Caco-2 (cell line): ENCODE measurements at regions not wholly inside any gene's neighbourhood (a gene's known extent, or its start where the extent isn't known, plus 50 kb on each side); places are given as distances from the start of the nearest gene placed in this dataset.

Experiments
- BruUV-seq: library from RNA; stranded (reverse); fragments of 400-500 nt; replicated peaks from 2 replicates; lab custom pipeline; 2021; lab: Mats Ljungman, UMichigan
- CTCF ChIA-PET: fragments of 300-600 bp; sonication (Branson Sonifier 250); formaldehyde crosslinking; loops from one replicate; lab custom pipeline; 2022; ENCODE audit warnings: antibody characterized with exemption; lab: Charles Lee
- POLR2A ChIA-PET: fragments of 300-600 bp; sonication (Branson Sonifier 250); formaldehyde crosslinking; loops from one replicate; lab custom pipeline; 2022; ENCODE audit warnings: antibody characterized with exemption; lab: Charles Lee
- DNase-seq, 2 experiments: peaks; one replicate each; pipeline versions ENCODE4 v3.0.0 to v3.0.0-alpha.2; 2020 to 2022
- H3K27me3 ChIP-seq: replicated peaks from 2 replicates; pipeline ENCODE4 v1.6.0; 2011; ENCODE audit warnings: low read length; ENCODE audit not compliant: control insufficient read depth, insufficient read depth
- H3K36me3 ChIP-seq: 2 replicates; pipeline ENCODE4 v1.5.1; 2011; ENCODE audit warnings: low read length; ENCODE audit not compliant: control insufficient read depth, insufficient read depth
- H3K4me1 ChIP-seq: fragments of 250-450 bp; sonication (Bioruptor Pico); 2 replicates; pipeline ENCODE4 v1.5.1; 2020; ENCODE audit warnings: mild to moderate bottlenecking
- H3K4me3 ChIP-seq: 2 replicates; pipeline ENCODE4 v1.5.1; 2011; ENCODE audit warnings: low read depth, mild to moderate bottlenecking, control low read depth, low read length
- H3K9me3 ChIP-seq: fragments of 250-450 bp; sonication (Bioruptor Pico); 2 replicates; pipeline ENCODE4 v1.5.1; 2020; ENCODE audit warnings: mild to moderate bottlenecking, moderate library complexity
- H3K27ac Mint-ChIP-seq: one replicate; pipeline ENCODE4 v1.8.0; 2022; ENCODE audit warnings: mixed read lengths; ENCODE audit not compliant: unreplicated experiment
- H3K27me3 Mint-ChIP-seq: one replicate; pipeline ENCODE4 v1.8.0; 2022; ENCODE audit warnings: mixed read lengths; ENCODE audit not compliant: insufficient read depth, unreplicated experiment
- H3K36me3 Mint-ChIP-seq: one replicate; pipeline ENCODE4 v1.8.0; 2022; ENCODE audit warnings: mild to moderate bottlenecking, mixed read lengths; ENCODE audit not compliant: insufficient read depth, unreplicated experiment
- H3K4me1 Mint-ChIP-seq: one replicate; pipeline ENCODE4 v1.8.0; 2022; ENCODE audit warnings: low read depth, mixed read lengths; ENCODE audit not compliant: unreplicated experiment
- H3K4me3 Mint-ChIP-seq: one replicate; pipeline ENCODE4 v1.8.0; 2022; ENCODE audit warnings: mild to moderate bottlenecking, moderate library complexity, mixed read lengths; ENCODE audit not compliant: unreplicated experiment
- H3K9me3 Mint-ChIP-seq: one replicate; pipeline ENCODE4 v1.8.0; 2022; ENCODE audit warnings: mixed read lengths; ENCODE audit not compliant: unreplicated experiment
- intact Hi-C: fragments of 100-400 bp; cut with micrococcal nuclease; formaldehyde crosslinking; loops from one replicate; pipeline ENCODE4 v1.10.0; 2022; ENCODE audit not compliant: unreplicated experiment
- TF ChIP-seq, protein P1 (sequence below), 2 experiments: fragments of 200-600 bp in 1 of 2; IDR thresholded peaks; 1 replicate in 1 of 2; 2 replicates in 1 of 2; pipeline versions ENCODE4 v1.5.1 to v1.8.0; 2011 to 2022; ENCODE audit warnings: antibody characterized with exemption in 1 of 2, control low read depth in 1 of 2, inconsistent platforms in 1 of 2, low read depth in 1 of 2, low read length in 1 of 2, mild to moderate bottlenecking in 1 of 2, moderate library complexity in 1 of 2; ENCODE audit not compliant: insufficient read depth in 1 of 2, severe bottlenecking in 1 of 2, unreplicated experiment in 1 of 2

DNA sequence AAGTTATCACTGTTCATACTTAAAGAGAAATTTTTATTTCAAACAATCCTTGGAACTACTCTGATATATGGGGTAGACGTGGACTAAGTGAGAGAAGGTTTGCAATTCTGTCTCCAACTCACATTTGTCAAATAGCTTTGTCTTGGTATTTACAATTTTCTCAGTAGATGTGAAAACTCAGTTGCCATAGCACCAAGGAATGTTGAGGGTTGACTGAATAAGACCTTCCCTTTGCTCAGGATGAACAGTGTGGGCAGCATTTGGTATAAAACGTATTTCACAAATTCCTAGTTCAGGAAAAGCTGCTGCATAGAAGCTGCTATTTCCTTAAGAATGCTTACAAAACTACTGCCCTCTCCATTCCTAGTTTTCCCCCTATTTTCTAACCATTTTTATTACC is 399.5 kb downstream of the NKX6-1 start:
- Mint-ChIP-seq H3K36me3 (no peaks in the 10 kb centered on the region), H3K4me1 (no peaks in the 10 kb centered on the region), H3K27ac (no peak overlapping the region), H3K4me3 (no peak overlapping the region), H3K27me3 (no peaks in the 10 kb centered on the region), H3K9me3 (no peaks in the 10 kb centered on the region)
- CTCF ChIA-PET = no interaction called here
- no TSS peak for BruUV-seq
- H3K36me3 ChIP-seq = no peaks in the 10 kb centered on the region
- TF ChIP-seq, protein P1, sequence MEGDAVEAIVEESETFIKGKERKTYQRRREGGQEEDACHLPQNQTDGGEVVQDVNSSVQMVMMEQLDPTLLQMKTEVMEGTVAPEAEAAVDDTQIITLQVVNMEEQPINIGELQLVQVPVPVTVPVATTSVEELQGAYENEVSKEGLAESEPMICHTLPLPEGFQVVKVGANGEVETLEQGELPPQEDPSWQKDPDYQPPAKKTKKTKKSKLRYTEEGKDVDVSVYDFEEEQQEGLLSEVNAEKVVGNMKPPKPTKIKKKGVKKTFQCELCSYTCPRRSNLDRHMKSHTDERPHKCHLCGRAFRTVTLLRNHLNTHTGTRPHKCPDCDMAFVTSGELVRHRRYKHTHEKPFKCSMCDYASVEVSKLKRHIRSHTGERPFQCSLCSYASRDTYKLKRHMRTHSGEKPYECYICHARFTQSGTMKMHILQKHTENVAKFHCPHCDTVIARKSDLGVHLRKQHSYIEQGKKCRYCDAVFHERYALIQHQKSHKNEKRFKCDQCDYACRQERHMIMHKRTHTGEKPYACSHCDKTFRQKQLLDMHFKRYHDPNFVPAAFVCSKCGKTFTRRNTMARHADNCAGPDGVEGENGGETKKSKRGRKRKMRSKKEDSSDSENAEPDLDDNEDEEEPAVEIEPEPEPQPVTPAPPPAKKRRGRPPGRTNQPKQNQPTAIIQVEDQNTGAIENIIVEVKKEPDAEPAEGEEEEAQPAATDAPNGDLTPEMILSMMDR (IDR thresholded peaks at IDR 0.05; ENCODE audit: insufficient read depth in 1 of 2, low read depth in 1 of 2, low read length in 1 of 2, severe bottlenecking in 1 of 2, unreplicated experiment in 1 of 2) = no peak
- POLR2A ChIA-PET = no interaction called here
- no peaks in the 10 kb centered on the region for H3K9me3 ChIP-seq
- H3K4me3 ChIP-seq = no peak overlapping the region
- H3K27me3 ChIP-seq = no peaks in the 10 kb centered on the region
- no peak for DNase-seq
- intact Hi-C loops = no loop called here
- no peaks in the 10 kb centered on the region for H3K4me1 ChIP-seq

GRCh38 chr4:84091266-84091665 is 407.8 kb downstream of the NKX6-1 start:
- TF ChIP-seq, protein P1 (IDR thresholded peaks at IDR 0.05; ENCODE audit: insufficient read depth in 1 of 2, low read depth in 1 of 2, low read length in 1 of 2, severe bottlenecking in 1 of 2, unreplicated experiment in 1 of 2) = no peak
- DNase-seq = no peak
- BruUV-seq = no TSS peak
- Histone ChIP-seq H3K9me3 (no peaks in the 10 kb centered on the region), H3K4me1 (no peaks in the 10 kb centered on the region), H3K36me3 (no peaks in the 10 kb centered on the region), H3K27me3 (no peaks in the 10 kb centered on the region), H3K4me3 (no peak overlapping the region)
- intact Hi-C loops = no loop called here
- CTCF ChIA-PET = no interaction called here
- Mint-ChIP-seq H3K9me3 (no peaks in the 10 kb centered on the region), H3K27me3 (no peaks in the 10 kb centered on the region), H3K4me1 (no peaks in the 10 kb centered on the region), H3K36me3 (peaks cover 6% of the 10 kb centered on the region), H3K4me3 (no peak overlapping the region), H3K27ac (no peak overlapping the region)
- POLR2A ChIA-PET = no interaction called here

DNA sequence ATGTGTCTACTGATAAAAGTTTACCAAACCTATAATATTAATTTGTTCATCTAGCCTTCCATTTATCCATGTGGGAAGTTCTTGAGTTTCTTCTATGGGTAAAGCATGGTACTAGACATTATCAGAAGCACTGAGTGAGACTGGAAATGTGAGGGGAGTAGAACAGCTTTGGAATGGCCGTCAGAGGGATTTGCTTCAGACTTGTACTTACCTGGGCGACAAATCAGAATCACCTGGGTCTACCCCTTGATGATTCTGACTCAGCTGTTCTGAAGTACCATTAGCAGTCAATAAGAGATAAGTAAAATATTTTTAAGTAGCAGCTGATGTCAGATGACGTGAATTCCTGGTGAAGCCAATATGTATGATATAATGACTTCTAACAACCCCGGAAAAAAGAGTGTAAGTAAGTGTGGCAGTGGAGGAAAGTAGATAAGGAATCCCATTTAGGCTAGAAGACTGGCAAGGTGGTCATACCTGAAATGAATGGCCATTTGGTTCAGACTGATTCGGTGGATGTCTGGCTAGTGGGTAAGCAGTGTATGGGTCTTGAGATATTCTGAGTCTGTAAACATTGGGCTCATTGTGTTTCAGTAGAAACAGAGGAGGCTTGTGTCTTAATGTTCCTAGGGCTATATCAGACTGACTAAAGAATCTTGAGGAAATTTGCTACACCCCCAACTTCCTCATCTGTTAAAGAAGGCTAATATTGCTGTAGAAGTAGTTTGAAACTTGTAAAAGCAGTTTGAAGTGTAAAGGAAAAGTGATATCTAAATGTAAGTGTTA is 409.2 kb downstream of the NKX6-1 start:
- POLR2A ChIA-PET = no interaction called here
- no TSS peak for BruUV-seq
- CTCF ChIA-PET = no interaction called here

More for the DNA sequence above, 409.2 kb downstream of the NKX6-1 start:
- Mint-ChIP-seq H3K27ac (no peak overlapping the region), H3K4me3 (no peak overlapping the region), H3K4me1 (no peaks in the 10 kb centered on the region), H3K9me3 (no peaks in the 10 kb centered on the region), H3K36me3 (peaks cover 6% of the 10 kb centered on the region), H3K27me3 (no peaks in the 10 kb centered on the region)
- H3K36me3 ChIP-seq = no peaks in the 10 kb centered on the region
- TF ChIP-seq, protein P1 (IDR thresholded peaks at IDR 0.05; ENCODE audit: insufficient read depth in 1 of 2, low read depth in 1 of 2, low read length in 1 of 2, severe bottlenecking in 1 of 2, unreplicated experiment in 1 of 2) = no peak
- no peak overlapping the region for H3K4me3 ChIP-seq
- no peaks in the 10 kb centered on the region for H3K27me3 ChIP-seq
- no peak for DNase-seq
- no peaks in the 10 kb centered on the region for H3K9me3 ChIP-seq
- H3K4me1 ChIP-seq = no peaks in the 10 kb centered on the region
- intact Hi-C loops = no loop called here
